ENCODE measurements at regions not wholly inside any gene's neighbourhood (a gene's known extent, or its start where the extent isn't known, plus 50 kb on each side); places are given as distances from the start of the nearest gene placed in this dataset.
A peak's percentile ranks its signal among the peaks of the same experiment; 100 is the strongest.

DNA sequence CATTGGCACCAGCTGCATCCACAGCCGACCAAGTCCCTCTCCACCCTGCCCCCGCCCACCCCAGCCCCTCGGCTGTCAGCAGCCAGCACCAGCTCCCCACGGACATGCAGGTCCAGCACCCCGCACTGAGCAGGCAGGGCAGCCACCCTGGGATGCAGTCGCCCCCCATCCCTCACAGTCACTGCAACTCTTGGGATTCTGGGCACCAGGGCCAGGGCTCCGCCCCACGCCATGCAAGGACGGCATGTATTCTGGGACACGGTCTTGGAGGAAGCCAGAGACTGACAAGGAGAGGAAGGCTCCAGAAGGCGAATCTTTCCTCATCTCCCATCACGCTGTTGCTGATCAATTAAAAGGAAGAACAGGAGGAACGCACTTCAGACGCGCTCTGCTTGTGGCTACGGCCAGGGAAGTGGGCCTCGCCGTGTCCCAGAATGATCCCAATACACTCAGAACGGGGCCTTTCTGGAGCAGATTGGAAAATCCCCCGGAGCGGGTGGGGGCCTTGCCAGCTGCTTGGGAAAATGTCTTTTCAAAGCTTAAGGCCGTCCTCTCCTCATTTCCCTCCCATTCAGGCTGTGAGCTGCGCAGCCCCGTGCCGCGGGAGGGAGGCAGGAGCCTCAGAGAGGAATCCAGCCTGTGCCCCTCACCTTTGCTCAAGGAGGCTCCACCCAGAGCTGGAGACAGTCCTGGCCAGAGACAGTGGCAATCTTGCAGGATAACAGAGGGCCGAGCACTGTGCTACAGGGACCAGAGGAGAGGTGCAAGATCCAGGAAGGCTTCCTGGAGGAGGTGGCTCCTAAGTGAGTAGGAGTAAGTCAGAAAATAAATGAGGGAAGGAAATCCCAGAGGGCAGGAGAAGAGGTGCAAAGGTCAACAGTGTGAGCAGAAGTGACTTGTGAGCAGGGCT is 54.1 kb upstream of the DIO3 start:
- intact Hi-C loops (cut with DNase I, micrococcal nuclease): no loop called here
- Mint-ChIP-seq H3K4me3 (no peak overlapping the region), H3K9me3 (no peaks in the 10 kb centered on the region), H3K36me3 (ENCODE audit: low read depth) (no peaks in the 10 kb centered on the region), H3K4me1 (ENCODE audit: low read depth) (no peaks in the 10 kb centered on the region), H3K27me3 (no peaks in the 10 kb centered on the region), H3K27ac (no peak overlapping the region)
- Histone ChIP-seq H3K9me3 (ENCODE audit: control insufficient read depth in 1 of 2, insufficient read depth in 1 of 2, low read length in 2 of 2) (peaks cover 0 to 24% of the 10 kb centered on the region in 2 experiments), H3K4me1 (ENCODE audit: insufficient read depth, low read length) (no peaks in the 10 kb centered on the region), H3K27ac (ENCODE audit: low read depth in 1 of 2, low read length in 2 of 2) (no peak overlapping the region), H3K27me3 (ENCODE audit: control insufficient read depth in 1 of 2, insufficient read depth in 2 of 2, low read length in 2 of 2) (no peaks in the 10 kb centered on the region), H3K36me3 (ENCODE audit: insufficient read depth, low read length) (no peaks in the 10 kb centered on the region), H3K4me3 (ENCODE audit: low read length) (no peak overlapping the region)
- POLR2A ChIA-PET: no interaction called here
- DNase-seq (peak in 2 of 14 experiments; percentile 2 to 12), ATAC-seq (ENCODE audit: poor library complexity) (no peak)
- no peak for TF ChIP-seq CTCF (IDR thresholded peaks at IDR 0.05)
- CTCF ChIA-PET: no interaction called here

DNA sequence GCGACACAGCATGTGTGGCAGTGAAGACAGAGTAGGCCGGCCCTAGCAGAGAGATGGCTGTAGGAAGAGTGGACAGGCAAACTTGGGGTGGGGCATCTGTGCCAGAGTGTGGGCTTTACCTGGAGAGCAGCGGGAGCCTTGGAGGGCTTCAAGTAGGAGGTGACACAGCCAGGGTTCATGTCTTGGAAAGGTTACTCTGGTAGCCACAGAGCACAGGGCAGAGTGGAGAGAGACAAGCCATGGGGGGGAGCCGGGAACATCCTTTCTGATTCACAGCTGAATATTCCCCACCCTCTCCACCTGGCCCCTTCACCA is 53.5 kb upstream of the DIO3 start:
- no peaks in the 10 kb centered on the region for H3K4me1 ChIP-seq (ENCODE audit: insufficient read depth, low read length)
- CTCF ChIA-PET: no interaction called here
- Mint-ChIP-seq H3K27me3 (no peaks in the 10 kb centered on the region), H3K4me3 (no peak overlapping the region), H3K9me3 (no peaks in the 10 kb centered on the region), H3K4me1 (ENCODE audit: low read depth) (no peaks in the 10 kb centered on the region), H3K27ac (no peak overlapping the region), H3K36me3 (ENCODE audit: low read depth) (no peaks in the 10 kb centered on the region)
- DNase-seq (peak in 2 of 14 experiments; percentile 2 to 7), ATAC-seq (ENCODE audit: poor library complexity) (no peak)
- H3K27me3 ChIP-seq (ENCODE audit: control insufficient read depth in 1 of 2, insufficient read depth in 2 of 2, low read length in 2 of 2): no peaks in the 10 kb centered on the region
- no peaks in the 10 kb centered on the region for H3K36me3 ChIP-seq (ENCODE audit: insufficient read depth, low read length)
- no peak for TF ChIP-seq CTCF (IDR thresholded peaks at IDR 0.05)
- POLR2A ChIA-PET: no interaction called here
- no peak overlapping the region for H3K27ac ChIP-seq (ENCODE audit: low read depth in 1 of 2, low read length in 2 of 2)
- intact Hi-C loops (cut with DNase I, micrococcal nuclease): no loop called here
- H3K9me3 ChIP-seq (ENCODE audit: control insufficient read depth in 1 of 2, insufficient read depth in 1 of 2, low read length in 2 of 2): peaks cover 0 to 18% of the 10 kb centered on the region in 2 experiments
- H3K4me3 ChIP-seq (ENCODE audit: low read length): no peak overlapping the region

- ATAC-seq (ENCODE audit: poor library complexity) (no peak), DNase-seq (peak in 2 of 14 experiments; percentile 2 to 24)
- H3K36me3 Mint-ChIP-seq (ENCODE audit: low read depth): no peaks in the 10 kb centered on the region
- H3K27ac Mint-ChIP-seq: no peak overlapping the region
- H3K27me3 ChIP-seq (ENCODE audit: control insufficient read depth in 1 of 2, insufficient read depth in 2 of 2, low read length in 2 of 2): no peaks in the 10 kb centered on the region
- no peak overlapping the region for H3K27ac ChIP-seq (ENCODE audit: low read depth in 1 of 2, low read length in 2 of 2)
- H3K4me3 Mint-ChIP-seq: no peak overlapping the region
- H3K9me3 Mint-ChIP-seq: no peaks in the 10 kb centered on the region
- H3K4me1 Mint-ChIP-seq (ENCODE audit: low read depth): no peaks in the 10 kb centered on the region
- intact Hi-C loops (cut with DNase I, micrococcal nuclease): no loop called here
- TF ChIP-seq CTCF (IDR thresholded peaks at IDR 0.05): no peak
- no peaks in the 10 kb centered on the region for H3K4me1 ChIP-seq (ENCODE audit: insufficient read depth, low read length)
- H3K9me3 ChIP-seq (ENCODE audit: control insufficient read depth in 1 of 2, insufficient read depth in 1 of 2, low read length in 2 of 2): peaks cover 0 to 12% of the 10 kb centered on the region in 2 experiments
- no peak overlapping the region for H3K4me3 ChIP-seq (ENCODE audit: low read length)
- no peaks in the 10 kb centered on the region for H3K27me3 Mint-ChIP-seq
- POLR2A ChIA-PET: no interaction called here
- no peaks in the 10 kb centered on the region for H3K36me3 ChIP-seq (ENCODE audit: insufficient read depth, low read length)
- CTCF ChIA-PET: no interaction called here
Observed at GRCh38 chr14:101508196-101508947, 52.9 kb upstream of the DIO3 start.

Measured in CD4-positive, alpha-beta T cell (primary cell).